Sigmoid colon (tissue), 4 donors: ENCODE measurements at regions not wholly inside any gene's neighbourhood (a gene's known extent, or its start where the extent isn't known, plus 50 kb on each side); places are given as distances from the start of the nearest gene placed in this dataset.

ENCODE experiments used
- CTCF ChIP-seq, 4 experiments: fragments of 450-650 bp in 3 of 4; fragments of 200-600 bp in 1 of 4; IDR thresholded peaks; one replicate each; pipeline ENCODE4 v1.5.1; 2016 to 2019; ENCODE audit warnings: antibody characterized with exemption in 4 of 4, mild to moderate bottlenecking in 3 of 4, moderate library complexity in 2 of 4
- EP300 ChIP-seq, 4 donors: sonication (generic); formaldehyde crosslinking; IDR thresholded peaks; one replicate each; pipeline ENCODE4 v1.6.1; 2017; ENCODE audit warnings: antibody characterized with exemption in 4 of 4
- POLR2A ChIP-seq, 2 donors: fragments of 450-650 bp; IDR thresholded peaks; one replicate each; pipeline ENCODE4 v1.6.1; 2016; ENCODE audit warnings: antibody characterized with exemption in 2 of 2, mild to moderate bottlenecking in 2 of 2, moderate library complexity in 2 of 2
- POLR2AphosphoS5 ChIP-seq, 4 donors: sonication (generic); formaldehyde crosslinking; IDR thresholded peaks; one replicate each; pipeline ENCODE4 v1.6.1; 2017; ENCODE audit warnings: antibody characterized with exemption in 4 of 4

GRCh38 chr2:128727404-128727803, 408.7 kb upstream of the HS6ST1 start:
- TF ChIP-seq POLR2A (IDR thresholded peaks at IDR 0.05) (no peak), CTCF (IDR thresholded peaks at IDR 0.05) (no peak), POLR2AphosphoS5 (IDR thresholded peaks at IDR 0.05) (no peak), EP300 (IDR thresholded peaks at IDR 0.05) (no peak)
